H9 (cell line): ENCODE measurements at regions not wholly inside any gene's neighbourhood (a gene's known extent, or its start where the extent isn't known, plus 50 kb on each side); places are given as distances from the start of the nearest gene placed in this dataset.

Experiments used
- DNase-seq: peaks from one replicate; pipeline ENCODE4 v3.0.0-alpha.2; 2017
- H2AFZ ChIP-seq: one replicate; pipeline ENCODE4 v1.6.1; 2013; ENCODE audit warnings: mild to moderate bottlenecking, low read length, control low read depth, moderate library complexity
- H2AK5ac ChIP-seq: 2 replicates; pipeline ENCODE4 v1.6.1; 2013; ENCODE audit warnings: low read length, control low read depth, mixed read lengths; ENCODE audit not compliant: insufficient read length
- H2BK120ac ChIP-seq: one replicate; pipeline ENCODE4 v1.6.1; 2013; ENCODE audit warnings: low read depth, mild to moderate bottlenecking, low read length, control low read depth, inconsistent platforms; ENCODE audit not compliant: poor library complexity, severe bottlenecking
- H2BK12ac ChIP-seq: 2 replicates; pipeline ENCODE4 v1.6.1; 2013; ENCODE audit warnings: low read length, control low read depth, mixed read lengths, low read depth; ENCODE audit not compliant: insufficient read length
- H2BK15ac ChIP-seq: 2 replicates; pipeline ENCODE4 v1.6.1; 2013; ENCODE audit warnings: low read depth, low read length, control low read depth
- H2BK20ac ChIP-seq: one replicate; pipeline ENCODE4 v1.6.1; 2013; ENCODE audit warnings: low read depth, mild to moderate bottlenecking, low read length, control low read depth, inconsistent platforms; ENCODE audit not compliant: poor library complexity, severe bottlenecking
- H2BK5ac ChIP-seq: 2 replicates; pipeline ENCODE4 v1.6.1; 2013; ENCODE audit warnings: low read length, control low read depth, mixed read lengths; ENCODE audit not compliant: insufficient read length
- H3K14ac ChIP-seq: 2 replicates; pipeline ENCODE4 v1.6.1; 2013; ENCODE audit warnings: low read length, control low read depth; ENCODE audit not compliant: insufficient read depth
- H3K18ac ChIP-seq: 2 replicates; pipeline ENCODE4 v1.6.1; 2013; ENCODE audit warnings: low read depth, mild to moderate bottlenecking, mixed read lengths, low read length, control low read depth; ENCODE audit not compliant: insufficient read length
- H3K23ac ChIP-seq: 2 replicates; pipeline ENCODE4 v1.6.1; 2013; ENCODE audit warnings: low read length, control low read depth, mixed read lengths, low read depth; ENCODE audit not compliant: insufficient read length
- H3K23me2 ChIP-seq: 2 replicates; pipeline ENCODE4 v1.6.1; 2013; ENCODE audit warnings: low read depth, mild to moderate bottlenecking, mixed read lengths, low read length, control low read depth; ENCODE audit not compliant: insufficient read length, poor library complexity, severe bottlenecking
- H3K27ac ChIP-seq: 2 replicates; pipeline ENCODE4 v1.5.1; 2013; ENCODE audit warnings: low read length, control low read depth, mixed read lengths, low read depth; ENCODE audit not compliant: insufficient read length
- H3K27me3 ChIP-seq: 2 replicates; pipeline ENCODE4 v1.6.1; 2013; ENCODE audit warnings: low read length, control low read depth, inconsistent platforms; ENCODE audit not compliant: insufficient read depth
- H3K4ac ChIP-seq: 2 replicates; pipeline ENCODE4 v1.6.1; 2013; ENCODE audit warnings: low read depth, mild to moderate bottlenecking, control low read depth, inconsistent platforms, low read length, moderate library complexity
- H3K4me1 ChIP-seq: 2 replicates; pipeline ENCODE4 v1.6.1; 2013; ENCODE audit warnings: low read length, control low read depth, inconsistent platforms; ENCODE audit not compliant: insufficient read depth
- H3K4me2 ChIP-seq: 2 replicates; pipeline ENCODE4 v1.6.1; 2013; ENCODE audit warnings: low read length, control low read depth, mixed read lengths; ENCODE audit not compliant: insufficient read length, insufficient read depth
- H3K56ac ChIP-seq: 2 replicates; pipeline ENCODE4 v1.6.1; 2013; ENCODE audit warnings: low read depth, mild to moderate bottlenecking, mixed read lengths, low read length, control low read depth; ENCODE audit not compliant: insufficient read length
- H3K79me1 ChIP-seq: 2 replicates; pipeline ENCODE4 v1.6.1; 2013; ENCODE audit warnings: low read depth, mild to moderate bottlenecking, moderate library complexity, low read length, control low read depth, inconsistent platforms; ENCODE audit not compliant: insufficient read depth, poor library complexity, severe bottlenecking
- H3K79me2 ChIP-seq: 2 replicates; pipeline ENCODE4 v1.6.1; 2013; ENCODE audit warnings: low read length, control low read depth, inconsistent platforms; ENCODE audit not compliant: insufficient read depth
- H3K9ac ChIP-seq: 2 replicates; pipeline ENCODE4 v1.6.1; 2013; ENCODE audit warnings: low read length, control low read depth, mixed read lengths; ENCODE audit not compliant: insufficient read length; ENCODE audit errors: extremely low read depth
- H3K9me3 ChIP-seq: one replicate; pipeline ENCODE4 v1.6.1; 2013; ENCODE audit warnings: low read depth, low read length, inconsistent platforms; ENCODE audit not compliant: control insufficient read depth
- H3T11ph ChIP-seq: one replicate; pipeline ENCODE4 v1.6.1; 2013; ENCODE audit warnings: mild to moderate bottlenecking, low read length, control low read depth, inconsistent platforms
- H4K20me1 ChIP-seq: one replicate; pipeline ENCODE4 v1.6.1; 2013; ENCODE audit not compliant: control insufficient read depth, insufficient read length, insufficient read depth
- H4K5ac ChIP-seq: 2 replicates; pipeline ENCODE4 v1.6.1; 2013; ENCODE audit warnings: low read depth, mild to moderate bottlenecking, mixed read lengths, low read length, control low read depth; ENCODE audit not compliant: insufficient read length
- H4K8ac ChIP-seq: replicated peaks from 2 replicates; pipeline ENCODE4 v1.6.1; 2013; ENCODE audit warnings: low read length, control low read depth, mixed read lengths, low read depth; ENCODE audit not compliant: insufficient read length
- H4K91ac ChIP-seq: 2 replicates; pipeline ENCODE4 v1.6.1; 2013; ENCODE audit warnings: low read depth, mild to moderate bottlenecking, moderate library complexity, mixed read lengths, low read length, control low read depth; ENCODE audit not compliant: insufficient read length
- H3K27ac Mint-ChIP-seq, 3 experiments: 2 replicates in 2 of 3; 3 replicates in 1 of 3; pipeline ENCODE4 v1.8.0; 2020 to 2021; ENCODE audit warnings: mixed read lengths in 3 of 3, mild to moderate bottlenecking in 1 of 3, moderate library complexity in 1 of 3
- H3K27me3 Mint-ChIP-seq: 2 replicates; pipeline ENCODE4 v1.8.0; 2021; ENCODE audit warnings: low read depth, mild to moderate bottlenecking, moderate library complexity, mixed read lengths
- H3K36me3 Mint-ChIP-seq, 3 experiments: 2 replicates in 2 of 3; 3 replicates in 1 of 3; pipeline ENCODE4 v1.8.0; 2020 to 2021; ENCODE audit warnings: low read depth in 3 of 3, mixed read lengths in 3 of 3; ENCODE audit not compliant: insufficient read depth in 1 of 3
- H3K4me1 Mint-ChIP-seq, 2 experiments: 2 replicates each; pipeline ENCODE4 v1.8.0; 2020; ENCODE audit warnings: mixed read lengths in 2 of 2
- H3K4me3 Mint-ChIP-seq, 2 experiments: 2 replicates in 1 of 2; 3 replicates in 1 of 2; pipeline ENCODE4 v1.8.0; 2020 to 2021; ENCODE audit warnings: mild to moderate bottlenecking in 2 of 2, mixed read lengths in 2 of 2, moderate library complexity in 1 of 2
- H3K9me3 Mint-ChIP-seq, 2 experiments: 2 replicates in 1 of 2; 3 replicates in 1 of 2; pipeline ENCODE4 v1.8.0; 2020; ENCODE audit warnings: mild to moderate bottlenecking in 2 of 2, mixed read lengths in 2 of 2, moderate library complexity in 1 of 2
- CTCF ChIP-seq: fragments of 200-600 bp; sonication (generic); conservative IDR thresholded peaks from 3 replicates; pipeline ENCODE4 v1.8.0; 2021; ENCODE audit warnings: antibody characterized with exemption, mild to moderate bottlenecking
- WGBS: extraction: QIAGEN DNeasy Blood & Tissue Kit; methylation state at CpG from one replicate; pipeline ENCODE4 v1.1.7; 2013; ENCODE audit warnings: missing lambda C conversion rate, low lambda C conversion rate, mixed read lengths; ENCODE audit not compliant: insufficient read length; ENCODE audit errors: extremely low coverage; 5-methylcytosine and 5-hydroxymethylcytosine counted together

- H3K56ac ChIP-seq: no peak overlapping the region
- H4K8ac ChIP-seq: no peak overlapping the region
- H2BK12ac ChIP-seq: no peak overlapping the region
- H3K27me3 ChIP-seq: no peaks in the 10 kb centered on the region
- H2BK5ac ChIP-seq: no peak overlapping the region
- no peak overlapping the region for H3K9ac ChIP-seq
- H3K79me2 ChIP-seq: no peaks in the 10 kb centered on the region
- H3T11ph ChIP-seq: no peak overlapping the region
- no peaks in the 10 kb centered on the region for H3K4me1 ChIP-seq
- TF ChIP-seq CTCF: peak; percentile 53
- H3K4ac ChIP-seq: no peak overlapping the region
- no CpG with 5 or more reads among the region's 4 CpGs for WGBS
- H2BK120ac ChIP-seq: peak overlapping the region; percentile 69
- no peak overlapping the region for H3K14ac ChIP-seq
- no peak overlapping the region for H4K91ac ChIP-seq
- Mint-ChIP-seq H3K27ac (no peak overlapping the region), H3K4me3 (no peak overlapping the region), H3K9me3 (no peaks in the 10 kb centered on the region), H3K27me3 (no peaks in the 10 kb centered on the region), H3K36me3 (no peaks in the 10 kb centered on the region; a peak in 1 of 7 replicates), H3K4me1 (peaks cover 6% of the 10 kb centered on the region in 2 experiments; a peak in 3 of 4 replicates)
- no peaks in the 10 kb centered on the region for H3K79me1 ChIP-seq
- H3K27ac ChIP-seq: no peak overlapping the region
- no peaks in the 10 kb centered on the region for H4K20me1 ChIP-seq
- no peaks in the 10 kb centered on the region for H3K9me3 ChIP-seq
- no peak overlapping the region for H2BK20ac ChIP-seq
- no peak overlapping the region for H2AK5ac ChIP-seq
- DNase-seq: no peak
- no peak overlapping the region for H3K18ac ChIP-seq
- no peak overlapping the region for H3K4me2 ChIP-seq
- H3K23me2 ChIP-seq: no peaks in the 10 kb centered on the region
- no peak overlapping the region for H2BK15ac ChIP-seq
- no peak overlapping the region for H4K5ac ChIP-seq
- H2AFZ ChIP-seq: no peak overlapping the region
- H3K23ac ChIP-seq: no peak overlapping the region
Measured at GRCh38 chr12:115470977-115471376, 787.0 kb upstream of the TBX3 start.
